IPS-18a (cell line): ENCODE measurements at regions not wholly inside any gene's neighbourhood (a gene's known extent, or its start where the extent isn't known, plus 50 kb on each side); places are given as distances from the start of the nearest gene placed in this dataset.

Source experiments
- H3K27ac ChIP-seq: one replicate; pipeline ENCODE4 v1.5.1; 2013; ENCODE audit warnings: low read length
- H3K27me3 ChIP-seq: one replicate; pipeline ENCODE4 v1.6.1; 2013; ENCODE audit warnings: mild to moderate bottlenecking, low read length; ENCODE audit not compliant: control insufficient read depth, insufficient read depth
- H3K36me3 ChIP-seq: one replicate; pipeline ENCODE4 v1.6.1; 2013; ENCODE audit warnings: low read depth, low read length; ENCODE audit not compliant: control insufficient read depth
- H3K4me1 ChIP-seq: one replicate; pipeline ENCODE4 v1.6.1; 2013; ENCODE audit warnings: low read depth, low read length; ENCODE audit not compliant: control insufficient read depth
- H3K4me3 ChIP-seq: one replicate; pipeline ENCODE4 v1.5.1; 2013; ENCODE audit warnings: low read length
- H3K9ac ChIP-seq: one replicate; pipeline ENCODE4 v1.6.1; 2013; ENCODE audit warnings: mild to moderate bottlenecking, low read length, moderate library complexity
- H3K9me3 ChIP-seq: one replicate; pipeline ENCODE4 v1.6.1; 2013; ENCODE audit warnings: low read depth, low read length; ENCODE audit not compliant: control insufficient read depth

DNA sequence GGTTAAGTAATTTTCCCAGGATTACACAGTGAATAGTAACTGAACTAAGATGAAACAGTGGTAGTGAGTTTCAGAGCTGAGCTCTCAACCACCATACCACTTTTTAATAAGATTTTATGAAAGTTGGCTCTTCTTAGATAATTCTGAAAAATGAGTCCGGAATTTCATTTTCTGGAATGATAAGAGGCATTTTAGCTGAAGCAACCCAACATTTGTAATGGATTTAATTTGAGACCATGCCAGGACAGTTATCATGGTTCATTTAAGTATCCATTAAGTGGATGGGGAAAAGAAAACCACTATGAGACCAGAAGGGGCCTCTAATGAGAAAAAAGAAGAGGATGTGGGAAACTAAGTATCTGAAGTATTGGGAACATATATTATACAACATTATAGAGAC, 464.7 kb upstream of the C9orf72 start:
- Histone ChIP-seq H3K36me3 (no peaks in the 10 kb centered on the region), H3K9me3 (no peaks in the 10 kb centered on the region), H3K27ac (no peak overlapping the region), H3K4me3 (no peak overlapping the region), H3K27me3 (no peaks in the 10 kb centered on the region), H3K4me1 (peaks cover 9% of the 10 kb centered on the region), H3K9ac (no peak overlapping the region)

GRCh38 chr9:28045051-28045450, 471.8 kb upstream of the C9orf72 start:
- no peaks in the 10 kb centered on the region for H3K36me3 ChIP-seq
- H3K4me3 ChIP-seq, result no peak overlapping the region
- H3K27me3 ChIP-seq, result no peaks in the 10 kb centered on the region
- no peaks in the 10 kb centered on the region for H3K9me3 ChIP-seq
- H3K27ac ChIP-seq, result no peak overlapping the region
- H3K9ac ChIP-seq, result no peak overlapping the region
- H3K4me1 ChIP-seq, result no peaks in the 10 kb centered on the region

- no peaks in the 10 kb centered on the region for H3K36me3 ChIP-seq
- H3K4me3 ChIP-seq, result no peak overlapping the region
- H3K4me1 ChIP-seq, result no peaks in the 10 kb centered on the region
- H3K27ac ChIP-seq, result no peak overlapping the region
- no peak overlapping the region for H3K9ac ChIP-seq
- no peaks in the 10 kb centered on the region for H3K9me3 ChIP-seq
- no peaks in the 10 kb centered on the region for H3K27me3 ChIP-seq
These were observed 476.8 kb upstream of the C9orf72 start for GRCh38 chr9:28050046-28050445.

DNA sequence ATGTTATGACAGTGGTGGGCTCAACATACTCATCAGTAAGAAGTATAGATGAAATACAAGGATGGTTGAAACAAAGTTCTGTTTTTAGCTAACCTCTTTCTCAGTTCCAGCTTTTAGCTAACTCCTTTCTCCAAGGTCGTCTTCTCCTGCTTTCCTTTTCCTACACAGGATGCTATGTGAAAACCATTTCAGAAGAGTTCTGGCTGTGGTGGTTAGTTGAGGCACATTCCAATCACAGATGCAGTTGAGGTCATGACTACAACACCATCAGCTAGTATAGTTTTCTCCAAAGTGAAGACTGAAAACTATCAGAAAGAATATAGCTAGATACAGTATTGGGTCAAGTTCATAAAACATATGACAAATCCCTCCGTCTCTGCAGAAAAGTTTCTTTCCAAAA, 477.7 kb upstream of the C9orf72 start:
- Histone ChIP-seq H3K36me3 (no peaks in the 10 kb centered on the region), H3K4me3 (no peak overlapping the region), H3K4me1 (no peaks in the 10 kb centered on the region), H3K27ac (no peak overlapping the region), H3K27me3 (no peaks in the 10 kb centered on the region), H3K9me3 (no peaks in the 10 kb centered on the region), H3K9ac (no peak overlapping the region)

DNA sequence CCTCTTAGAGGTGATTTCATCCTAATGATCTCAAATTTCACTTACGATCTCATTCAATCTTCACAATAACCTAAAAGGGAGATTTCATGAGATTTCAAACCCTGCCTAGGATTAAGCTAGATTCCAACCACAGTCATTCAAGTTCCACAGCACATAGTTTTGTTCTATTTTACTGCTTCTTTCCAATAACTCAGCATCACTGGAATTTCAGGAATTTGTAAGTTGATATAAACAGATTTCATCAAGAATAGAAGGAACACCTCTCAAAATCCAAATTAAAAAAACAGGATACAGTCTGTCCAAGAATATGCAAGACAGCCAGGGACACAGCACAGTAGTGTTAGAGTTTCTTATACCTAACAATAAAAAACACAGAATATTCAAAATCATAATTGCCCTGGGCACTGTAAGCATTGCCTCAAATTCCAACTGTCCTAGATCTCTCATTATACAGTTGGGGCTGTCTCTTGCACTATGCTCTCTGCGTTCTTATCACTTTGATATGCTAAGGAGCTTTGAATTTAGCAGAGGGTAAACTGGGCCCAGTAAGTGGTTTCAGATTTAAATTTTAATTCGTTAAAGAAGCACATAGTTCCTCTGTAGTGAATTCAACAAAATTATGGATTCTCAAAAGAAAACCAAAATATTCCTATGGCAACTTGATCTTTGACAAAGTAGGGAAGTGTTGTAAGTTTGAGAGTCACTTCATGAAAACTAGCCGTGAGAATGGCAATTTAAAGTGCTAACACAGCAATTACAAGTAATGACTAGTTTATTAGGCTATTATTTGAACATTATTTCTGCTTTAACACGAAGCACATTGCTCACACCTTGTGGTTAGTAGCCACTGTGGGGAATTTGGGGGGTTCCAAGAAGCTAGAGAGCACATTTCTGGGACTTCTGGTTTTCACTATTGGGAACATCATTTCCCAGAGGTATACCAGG, 478.6 kb upstream of the C9orf72 start:
- Histone ChIP-seq H3K4me1 (no peaks in the 10 kb centered on the region), H3K27ac (no peak overlapping the region), H3K9me3 (no peaks in the 10 kb centered on the region), H3K4me3 (no peak overlapping the region), H3K27me3 (no peaks in the 10 kb centered on the region), H3K9ac (no peak overlapping the region), H3K36me3 (no peaks in the 10 kb centered on the region)

DNA sequence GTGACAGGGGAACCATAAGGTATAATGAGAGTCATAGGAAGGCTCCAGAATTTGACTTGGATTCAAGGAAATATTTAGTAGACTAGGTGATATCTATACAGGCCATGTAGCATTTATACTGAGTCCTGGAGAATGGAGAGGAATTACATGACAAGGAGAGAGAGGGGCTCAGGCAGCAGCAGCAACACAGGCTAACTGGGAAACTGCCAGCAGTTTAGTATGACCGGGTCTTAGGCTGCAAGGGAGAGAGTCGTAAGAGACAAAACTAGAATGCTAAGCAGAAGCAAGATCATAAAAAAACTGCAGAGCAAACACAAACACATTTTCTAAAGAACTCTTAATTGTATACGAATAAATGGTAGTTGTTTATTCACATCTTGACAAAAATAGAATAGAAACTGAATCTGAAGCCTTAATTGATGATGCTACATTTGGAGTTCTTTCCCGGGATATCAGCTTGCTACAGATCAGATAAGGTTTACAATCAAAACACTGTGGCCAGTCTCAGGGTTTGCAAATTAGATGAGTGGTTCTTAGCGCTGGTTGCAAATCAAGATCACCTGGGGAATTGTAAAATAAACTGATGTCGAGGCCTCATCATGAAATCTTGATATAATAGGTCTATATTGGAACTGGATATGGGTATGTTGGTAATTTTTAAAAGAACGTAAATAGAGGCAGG, 480.0 kb upstream of the C9orf72 start:
- no peaks in the 10 kb centered on the region for H3K4me1 ChIP-seq
- H3K36me3 ChIP-seq, result no peaks in the 10 kb centered on the region
- H3K9me3 ChIP-seq, result no peaks in the 10 kb centered on the region
- H3K27me3 ChIP-seq, result no peaks in the 10 kb centered on the region
- H3K27ac ChIP-seq, result no peak overlapping the region
- H3K9ac ChIP-seq, result no peak overlapping the region
- no peak overlapping the region for H3K4me3 ChIP-seq

DNA sequence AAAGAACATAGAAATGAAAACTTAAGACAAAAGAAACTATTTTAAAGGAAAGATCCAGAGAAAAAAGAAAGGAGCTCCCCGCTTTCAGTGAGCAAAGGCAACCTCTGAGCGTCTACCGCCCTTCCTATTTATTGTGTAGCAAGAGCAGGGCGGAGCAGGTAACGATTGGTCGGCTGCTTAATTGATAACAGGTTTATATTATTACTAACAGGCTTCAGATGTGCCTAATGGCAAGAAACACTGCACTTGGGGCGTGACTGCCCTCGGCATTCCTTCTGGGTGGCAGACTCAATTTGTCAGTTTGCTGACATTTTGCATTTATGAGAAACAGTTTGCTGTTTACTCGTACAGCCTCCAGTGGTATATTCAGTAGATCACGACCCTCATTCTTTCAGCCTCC, 482.7 kb upstream of the C9orf72 start:
- Histone ChIP-seq H3K36me3 (no peaks in the 10 kb centered on the region), H3K27ac (no peak overlapping the region), H3K27me3 (no peaks in the 10 kb centered on the region), H3K9me3 (no peaks in the 10 kb centered on the region), H3K4me3 (no peak overlapping the region), H3K4me1 (no peaks in the 10 kb centered on the region), H3K9ac (no peak overlapping the region)

DNA sequence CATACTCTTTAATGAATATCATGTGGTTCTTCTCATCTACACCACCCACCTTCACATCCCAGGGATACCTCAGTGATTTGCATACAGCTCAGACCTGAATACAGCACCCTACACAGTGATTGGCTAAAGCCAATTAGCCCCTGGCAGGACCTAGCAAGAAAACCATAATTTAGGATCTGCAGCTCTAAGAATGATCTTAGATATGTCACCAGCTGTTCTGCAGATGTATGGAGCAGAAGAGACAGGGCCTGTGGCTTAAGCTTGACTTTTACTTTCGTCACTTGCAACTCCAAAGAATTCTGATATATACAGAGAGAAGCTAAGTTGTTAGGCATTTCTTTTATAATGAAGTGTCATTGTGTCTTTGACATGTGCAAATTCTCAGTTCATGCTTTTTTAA, 483.2 kb upstream of the C9orf72 start:
- Histone ChIP-seq H3K9ac (no peak overlapping the region), H3K27me3 (no peaks in the 10 kb centered on the region)

GRCh38 chr9:28059192-28059591, 485.9 kb upstream of the C9orf72 start:
- Histone ChIP-seq H3K9me3 (no peaks in the 10 kb centered on the region), H3K36me3 (no peaks in the 10 kb centered on the region), H3K4me3 (no peak overlapping the region), H3K27me3 (no peaks in the 10 kb centered on the region), H3K27ac (no peak overlapping the region), H3K9ac (no peak overlapping the region), H3K4me1 (no peaks in the 10 kb centered on the region)

More for the DNA sequence above, 483.2 kb upstream of the C9orf72 start:
- Histone ChIP-seq H3K27ac (no peak overlapping the region), H3K4me1 (no peaks in the 10 kb centered on the region), H3K36me3 (no peaks in the 10 kb centered on the region), H3K4me3 (no peak overlapping the region), H3K9me3 (no peaks in the 10 kb centered on the region)

- H3K27me3 ChIP-seq, result no peaks in the 10 kb centered on the region
- H3K27ac ChIP-seq, result no peak overlapping the region
- H3K9me3 ChIP-seq, result no peaks in the 10 kb centered on the region
- H3K4me1 ChIP-seq, result no peaks in the 10 kb centered on the region
- H3K4me3 ChIP-seq, result no peak overlapping the region
- no peak overlapping the region for H3K9ac ChIP-seq
- H3K36me3 ChIP-seq, result no peaks in the 10 kb centered on the region
These were observed 491.0 kb upstream of the C9orf72 start for GRCh38 chr9:28064241-28064815.

GRCh38 chr9:28073270-28073669, 500.0 kb upstream of the C9orf72 start:
- H3K9ac ChIP-seq, result no peak overlapping the region
- no peaks in the 10 kb centered on the region for H3K9me3 ChIP-seq
- H3K4me1 ChIP-seq, result no peaks in the 10 kb centered on the region
- no peaks in the 10 kb centered on the region for H3K27me3 ChIP-seq
- H3K27ac ChIP-seq, result no peak overlapping the region
- H3K36me3 ChIP-seq, result no peaks in the 10 kb centered on the region
- no peak overlapping the region for H3K4me3 ChIP-seq
